Mucosa of descending colon (tissue), 3 donors: ENCODE measurements at regions not wholly inside any gene's neighbourhood (a gene's known extent, or its start where the extent isn't known, plus 50 kb on each side); places are given as distances from the start of the nearest gene placed in this dataset.

ENCODE experiments used
- ATAC-seq: fragments of 200-7000 bp; cut with Tn5 transposase; one replicate; pipeline ENCODE4 v1.9.1; 2020; ENCODE audit warnings: mild to moderate bottlenecking, moderate library complexity
- DNase-seq, 3 donors: peaks; one replicate each; pipeline ENCODE4 v3.0.0-alpha.2; 2020
- H3K36me3 ChIP-seq: fragments of 200-600 bp; one replicate; pipeline ENCODE4 v1.8.0; 2021; ENCODE audit warnings: low read depth, mild to moderate bottlenecking
- H3K4me1 ChIP-seq: fragments of 200-600 bp; one replicate; pipeline ENCODE4 v1.8.0; 2021; ENCODE audit warnings: low read depth, mild to moderate bottlenecking
- H3K4me3 ChIP-seq: fragments of 200-600 bp; one replicate; pipeline ENCODE4 v1.8.0; 2021; ENCODE audit warnings: mild to moderate bottlenecking
- H3K9me3 ChIP-seq: fragments of 200-600 bp; one replicate; pipeline ENCODE4 v1.8.0; 2021; ENCODE audit warnings: mild to moderate bottlenecking
- intact Hi-C, 2 donors: fragments of 100-400 bp; cut with DNase I in 1 of 2; cut with micrococcal nuclease in 1 of 2; formaldehyde crosslinking; loops; one replicate each; pipeline versions ENCODE4 v1.11.0 to v1.11.1; 2022; cut with DNase I, micrococcal nuclease
- TF ChIP-seq, protein P1 (sequence below): fragments of 200-600 bp; IDR thresholded peaks from one replicate; pipeline ENCODE4 v1.8.0; 2022; ENCODE audit warnings: antibody characterized with exemption, mild to moderate bottlenecking
- donor health status: DM: no; HTN: no; CAD: no; lungs with moderate emphysema.
- donor health status: DM: no; HTN: no; CAD: no.
- donor health status: DM: no; HTN: yes; CAD: no.

DNA sequence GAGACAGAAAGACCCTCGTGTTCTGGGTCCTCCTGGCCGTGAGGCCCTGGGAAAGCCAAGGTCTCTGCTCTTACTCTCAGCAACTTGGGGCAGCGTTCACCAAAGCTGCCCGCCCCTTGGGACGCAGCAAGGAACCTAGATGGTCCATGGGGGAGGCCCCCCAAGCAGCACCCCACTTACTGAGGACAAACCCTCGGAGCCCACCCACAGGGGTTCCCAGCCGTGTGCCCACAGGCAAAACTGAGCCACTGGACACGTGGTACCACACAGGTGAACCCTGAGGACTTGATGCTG is 166.2 kb upstream of the IQSEC1 start:
- H3K36me3 ChIP-seq = no peaks in the 10 kb centered on the region
- no peaks in the 10 kb centered on the region for H3K4me1 ChIP-seq
- TF ChIP-seq, protein P1, sequence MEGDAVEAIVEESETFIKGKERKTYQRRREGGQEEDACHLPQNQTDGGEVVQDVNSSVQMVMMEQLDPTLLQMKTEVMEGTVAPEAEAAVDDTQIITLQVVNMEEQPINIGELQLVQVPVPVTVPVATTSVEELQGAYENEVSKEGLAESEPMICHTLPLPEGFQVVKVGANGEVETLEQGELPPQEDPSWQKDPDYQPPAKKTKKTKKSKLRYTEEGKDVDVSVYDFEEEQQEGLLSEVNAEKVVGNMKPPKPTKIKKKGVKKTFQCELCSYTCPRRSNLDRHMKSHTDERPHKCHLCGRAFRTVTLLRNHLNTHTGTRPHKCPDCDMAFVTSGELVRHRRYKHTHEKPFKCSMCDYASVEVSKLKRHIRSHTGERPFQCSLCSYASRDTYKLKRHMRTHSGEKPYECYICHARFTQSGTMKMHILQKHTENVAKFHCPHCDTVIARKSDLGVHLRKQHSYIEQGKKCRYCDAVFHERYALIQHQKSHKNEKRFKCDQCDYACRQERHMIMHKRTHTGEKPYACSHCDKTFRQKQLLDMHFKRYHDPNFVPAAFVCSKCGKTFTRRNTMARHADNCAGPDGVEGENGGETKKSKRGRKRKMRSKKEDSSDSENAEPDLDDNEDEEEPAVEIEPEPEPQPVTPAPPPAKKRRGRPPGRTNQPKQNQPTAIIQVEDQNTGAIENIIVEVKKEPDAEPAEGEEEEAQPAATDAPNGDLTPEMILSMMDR = no peak
- DNase-seq = no peak
- no peaks in the 10 kb centered on the region for H3K9me3 ChIP-seq
- no peak for ATAC-seq
- no peak overlapping the region for H3K4me3 ChIP-seq
- intact Hi-C loops = no loop called here

DNA sequence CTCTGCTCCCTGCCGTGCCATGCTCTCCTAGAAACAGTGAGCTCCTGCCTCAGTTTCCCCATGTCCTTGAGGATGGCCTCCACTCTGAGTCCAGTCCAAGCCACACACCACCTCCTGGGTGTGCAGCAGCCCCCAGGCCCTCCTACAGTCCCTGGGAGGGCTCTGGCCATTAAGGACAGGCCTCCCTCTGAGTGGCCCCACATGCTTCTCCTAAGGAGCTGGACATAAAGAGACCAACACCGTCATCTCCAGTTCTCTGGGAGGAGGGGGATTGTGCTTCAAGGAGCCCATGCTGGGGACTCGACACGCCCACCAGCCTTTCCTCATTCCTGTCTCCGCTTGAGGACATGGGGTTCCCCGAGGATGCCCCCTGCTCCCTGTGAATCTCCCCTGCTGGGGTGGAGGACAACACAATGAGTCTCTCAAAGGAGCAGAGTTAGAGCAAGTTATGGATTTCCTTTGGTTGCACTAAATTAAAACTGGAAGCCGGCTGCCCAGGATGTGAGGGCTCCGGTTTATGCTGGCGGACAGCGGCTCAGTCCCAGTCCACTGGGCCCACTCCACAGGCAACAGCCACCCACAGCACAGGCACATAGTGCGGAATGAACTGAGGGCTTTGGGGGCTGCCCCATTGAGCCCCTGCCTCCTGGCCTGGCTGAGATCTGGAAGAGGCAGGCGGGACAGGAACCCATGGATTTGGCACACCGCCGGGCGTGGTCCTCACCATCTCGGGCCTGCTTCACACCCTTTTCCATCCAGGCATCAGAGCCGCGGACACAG is 165.6 kb upstream of the IQSEC1 start:
- Histone ChIP-seq H3K4me3 (no peak overlapping the region), H3K36me3 (no peaks in the 10 kb centered on the region), H3K9me3 (no peaks in the 10 kb centered on the region), H3K4me1 (no peaks in the 10 kb centered on the region)
- ATAC-seq (no peak), DNase-seq (no peak)
- intact Hi-C loops = no loop called here
- TF ChIP-seq, protein P1 = no peak

DNA sequence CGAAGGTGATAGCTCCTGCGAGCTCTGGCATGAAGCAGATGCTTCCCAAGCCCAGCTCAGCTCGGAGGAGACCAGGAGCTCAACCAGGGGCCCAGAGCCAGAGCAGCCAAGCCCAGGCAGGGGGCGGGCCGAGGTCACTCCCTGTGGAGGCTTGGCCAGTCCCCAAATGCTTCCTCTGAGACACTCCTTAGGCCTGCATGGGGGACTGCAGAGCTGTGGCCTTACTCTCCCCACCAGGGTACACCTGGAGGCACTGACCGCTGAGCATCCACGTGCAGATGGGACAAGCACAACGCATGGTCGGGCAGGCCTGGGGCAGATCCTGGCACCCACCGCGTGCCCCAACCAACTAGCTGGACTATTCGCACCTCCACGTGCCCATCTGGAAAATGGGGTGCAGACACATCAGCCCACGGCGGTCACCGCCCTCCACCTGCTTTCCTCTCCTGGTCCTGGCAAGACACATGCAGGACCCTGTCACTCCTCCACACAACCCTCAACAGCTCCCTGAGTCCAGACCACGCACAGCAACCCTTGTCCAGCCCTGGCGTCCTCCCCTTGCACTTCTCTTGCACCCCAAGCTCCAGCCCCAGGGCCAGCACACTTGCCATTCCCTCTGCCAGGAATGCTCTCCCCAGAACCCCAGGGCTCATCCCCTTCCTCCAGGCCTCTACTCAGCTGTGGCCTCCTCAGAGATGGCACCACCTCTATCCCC is 164.7 kb upstream of the IQSEC1 start:
- TF ChIP-seq, protein P1 = no peak
- ATAC-seq (no peak), DNase-seq (peak in 1 of 3 donors; percentile 43)
- Histone ChIP-seq H3K4me1 (no peaks in the 10 kb centered on the region), H3K9me3 (no peaks in the 10 kb centered on the region), H3K36me3 (no peaks in the 10 kb centered on the region), H3K4me3 (no peak overlapping the region)
- intact Hi-C loops = no loop called here

DNA sequence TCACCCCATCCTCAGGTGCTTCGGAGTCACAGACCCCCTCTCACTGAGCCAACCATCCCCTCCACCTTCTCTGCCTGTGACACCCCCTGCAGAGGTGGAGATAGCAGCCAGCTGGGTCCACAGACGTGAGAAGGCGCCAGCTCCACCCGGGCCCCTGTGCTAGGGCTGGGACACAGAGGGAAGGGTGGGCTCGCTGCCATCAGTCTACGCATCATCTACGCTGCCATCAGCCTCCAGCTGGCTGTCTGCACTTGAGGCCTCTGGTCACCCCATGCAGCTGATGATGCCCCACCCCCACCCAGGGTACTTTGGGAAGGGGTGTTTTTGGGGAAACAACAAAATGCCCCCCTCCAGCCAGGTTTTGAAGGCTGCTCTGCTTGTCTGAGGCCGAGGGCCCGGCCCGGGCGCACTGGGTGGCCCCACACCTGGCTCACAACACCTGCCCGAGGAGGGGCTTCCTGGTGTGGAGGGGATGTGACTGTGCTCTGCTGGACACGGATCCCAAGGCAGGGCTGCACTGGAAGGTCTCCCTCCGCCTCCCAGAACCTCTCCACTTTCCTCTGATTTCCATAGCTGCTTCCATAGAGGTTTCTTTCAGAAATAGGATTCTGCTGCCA is 163.4 kb upstream of the IQSEC1 start:
- Histone ChIP-seq H3K4me1 (no peaks in the 10 kb centered on the region), H3K4me3 (no peak overlapping the region), H3K36me3 (no peaks in the 10 kb centered on the region), H3K9me3 (no peaks in the 10 kb centered on the region)
- TF ChIP-seq, protein P1 = no peak
- ATAC-seq (no peak), DNase-seq (peak in 1 of 3 donors; percentile 36)
- intact Hi-C loops = no loop called here

DNA sequence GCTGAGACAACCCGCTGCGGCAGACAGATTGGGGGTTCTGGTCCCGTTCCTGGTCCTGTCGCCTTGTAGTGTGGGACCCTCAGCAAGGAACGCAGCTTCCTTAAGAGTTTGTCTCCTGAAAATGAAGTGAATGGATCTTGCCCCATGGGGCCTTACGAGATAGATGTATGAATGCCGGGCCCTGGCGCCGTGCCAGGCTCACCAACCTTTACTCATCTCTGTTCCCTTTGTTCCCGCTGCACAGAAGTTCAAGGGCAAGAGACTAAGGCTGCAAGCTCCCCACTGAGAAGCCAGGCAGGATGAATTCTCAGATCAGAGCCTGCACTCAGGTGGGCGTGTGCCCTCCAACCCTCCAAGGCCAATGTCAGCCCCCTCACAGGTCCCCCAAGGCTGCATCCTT is 162.7 kb upstream of the IQSEC1 start:
- no peaks in the 10 kb centered on the region for H3K4me1 ChIP-seq
- no peak for DNase-seq
- TF ChIP-seq, protein P1 = no peak
- H3K9me3 ChIP-seq = no peaks in the 10 kb centered on the region
- H3K4me3 ChIP-seq = no peak overlapping the region
- ATAC-seq = no peak
- intact Hi-C loops = no loop called here
- no peaks in the 10 kb centered on the region for H3K36me3 ChIP-seq
